KMS-11 (cell line): ENCODE measurements at regions not wholly inside any gene's neighbourhood (a gene's known extent, or its start where the extent isn't known, plus 50 kb on each side); places are given as distances from the start of the nearest gene placed in this dataset.

ENCODE experiments used
- H2AFZ ChIP-seq: fragments of 200-600 bp; sonication (generic); 2 replicates; pipeline ENCODE4 v1.6.1; 2016; ENCODE audit warnings: antibody characterized with exemption, mixed run types, low read depth
- H3K27ac ChIP-seq: fragments of 200-600 bp; sonication (generic); 2 replicates; pipeline ENCODE4 v1.6.1; 2016; ENCODE audit warnings: mild to moderate bottlenecking, mixed run types
- H3K27me3 ChIP-seq: fragments of 200-600 bp; sonication (generic); 2 replicates; pipeline ENCODE4 v1.6.1; 2017; ENCODE audit warnings: mild to moderate bottlenecking, low read depth, mixed run types, moderate library complexity; ENCODE audit not compliant: insufficient read depth
- H3K36me3 ChIP-seq: fragments of 200-600 bp; sonication (generic); 2 replicates; pipeline ENCODE4 v1.6.1; 2017; ENCODE audit warnings: mild to moderate bottlenecking, mixed run types; ENCODE audit not compliant: insufficient read depth
- H3K4me1 ChIP-seq: fragments of 200-600 bp; sonication (generic); 2 replicates; pipeline ENCODE4 v1.6.1; 2016; ENCODE audit warnings: mild to moderate bottlenecking, low read depth, mixed run types; ENCODE audit not compliant: poor library complexity, severe bottlenecking
- H3K4me2 ChIP-seq: fragments of 200-600 bp; sonication (generic); 2 replicates; pipeline ENCODE4 v1.7.0; 2016; ENCODE audit warnings: mild to moderate bottlenecking, mixed run types
- H3K4me3 ChIP-seq: fragments of 200-600 bp; sonication (generic); IDR thresholded peaks from 2 replicates; pipeline ENCODE4 v1.6.1; 2017; ENCODE audit warnings: low read depth, low read length, mixed read lengths; ENCODE audit not compliant: insufficient read depth
- H3K79me2 ChIP-seq: fragments of 200-600 bp; sonication (generic); 2 replicates; pipeline ENCODE4 v1.6.1; 2016; ENCODE audit warnings: low read depth, mixed run types; ENCODE audit not compliant: insufficient read depth
- H3K9ac ChIP-seq: fragments of 200-600 bp; sonication (generic); 2 replicates; pipeline ENCODE4 v1.6.1; 2016; ENCODE audit warnings: mild to moderate bottlenecking, mixed run types
- H4K20me1 ChIP-seq: fragments of 200-600 bp; sonication (generic); 2 replicates; pipeline ENCODE4 v1.6.1; 2016; ENCODE audit warnings: mild to moderate bottlenecking, mixed run types; ENCODE audit not compliant: insufficient read depth
- TF ChIP-seq, protein P1 (sequence below): fragments of 200-600 bp; sonication (generic); conservative IDR thresholded peaks from 2 replicates; pipeline ENCODE4 v1.6.1; 2017; ENCODE audit warnings: low read depth, mild to moderate bottlenecking, antibody characterized with exemption, low read length, moderate library complexity, mixed read lengths

DNA sequence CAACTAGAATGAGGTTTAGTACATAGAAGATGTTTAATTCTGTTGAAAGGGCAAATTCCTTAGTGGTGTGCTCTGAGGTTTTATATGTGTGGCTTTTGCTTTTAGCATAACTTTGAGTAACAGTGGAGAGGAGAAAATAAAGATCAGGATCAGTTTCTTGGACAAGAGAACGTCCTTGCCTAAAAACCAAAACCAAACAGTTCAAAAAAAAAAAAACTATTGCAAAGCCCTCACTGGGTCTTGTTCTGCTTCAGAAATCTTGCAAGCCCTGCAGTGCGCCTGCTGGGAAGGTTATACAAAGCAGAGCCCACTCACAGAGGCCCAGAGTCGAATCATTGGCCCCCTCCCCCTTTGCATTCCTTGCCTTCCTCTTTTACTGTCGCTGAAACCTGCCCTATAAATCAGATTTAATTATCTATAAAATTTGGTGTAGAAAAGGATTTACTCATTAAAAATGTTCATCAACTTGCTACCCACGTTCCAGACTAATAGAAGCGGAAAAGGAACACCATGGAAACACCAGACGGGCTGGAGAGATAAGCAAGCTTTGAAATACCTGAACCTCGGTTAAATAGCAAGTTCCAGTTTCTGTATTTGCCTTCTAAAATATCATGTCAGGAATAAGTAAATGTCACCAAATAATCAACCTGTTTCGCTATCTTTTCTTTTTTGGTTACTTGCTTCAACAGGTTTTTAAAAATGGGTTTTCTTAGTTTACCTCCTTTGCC lies 201.6 kb upstream of the PTBP2 start:
- no peak overlapping the region for H3K4me2 ChIP-seq
- H3K4me1 ChIP-seq = peaks cover 17% of the 10 kb centered on the region
- TF ChIP-seq, protein P1, sequence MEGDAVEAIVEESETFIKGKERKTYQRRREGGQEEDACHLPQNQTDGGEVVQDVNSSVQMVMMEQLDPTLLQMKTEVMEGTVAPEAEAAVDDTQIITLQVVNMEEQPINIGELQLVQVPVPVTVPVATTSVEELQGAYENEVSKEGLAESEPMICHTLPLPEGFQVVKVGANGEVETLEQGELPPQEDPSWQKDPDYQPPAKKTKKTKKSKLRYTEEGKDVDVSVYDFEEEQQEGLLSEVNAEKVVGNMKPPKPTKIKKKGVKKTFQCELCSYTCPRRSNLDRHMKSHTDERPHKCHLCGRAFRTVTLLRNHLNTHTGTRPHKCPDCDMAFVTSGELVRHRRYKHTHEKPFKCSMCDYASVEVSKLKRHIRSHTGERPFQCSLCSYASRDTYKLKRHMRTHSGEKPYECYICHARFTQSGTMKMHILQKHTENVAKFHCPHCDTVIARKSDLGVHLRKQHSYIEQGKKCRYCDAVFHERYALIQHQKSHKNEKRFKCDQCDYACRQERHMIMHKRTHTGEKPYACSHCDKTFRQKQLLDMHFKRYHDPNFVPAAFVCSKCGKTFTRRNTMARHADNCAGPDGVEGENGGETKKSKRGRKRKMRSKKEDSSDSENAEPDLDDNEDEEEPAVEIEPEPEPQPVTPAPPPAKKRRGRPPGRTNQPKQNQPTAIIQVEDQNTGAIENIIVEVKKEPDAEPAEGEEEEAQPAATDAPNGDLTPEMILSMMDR = no peak

DNA sequence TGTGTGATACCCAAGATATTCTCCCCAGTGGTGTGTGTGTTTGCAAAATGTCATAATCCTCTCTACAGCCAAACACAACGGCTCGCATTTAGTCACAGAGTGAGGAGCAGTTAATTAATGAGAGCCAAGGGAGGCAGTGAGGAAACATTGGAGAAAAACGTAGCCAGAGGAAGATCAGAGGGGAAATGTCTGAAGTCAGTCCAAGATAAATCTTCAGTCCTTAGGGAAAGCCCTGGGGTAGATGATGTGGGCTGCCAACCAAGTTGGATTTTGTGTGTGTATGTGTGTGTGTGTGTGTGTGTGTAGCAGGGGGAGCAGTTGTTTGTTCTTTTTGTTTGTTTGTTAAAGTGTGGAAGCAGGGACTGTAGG lies 201.0 kb upstream of the PTBP2 start:
- Histone ChIP-seq H3K9ac (no peak overlapping the region), H2AFZ (no peak overlapping the region), H3K27me3 (no peaks in the 10 kb centered on the region), H3K4me3 (no peak overlapping the region), H3K36me3 (no peaks in the 10 kb centered on the region), H3K79me2 (no peaks in the 10 kb centered on the region), H4K20me1 (no peaks in the 10 kb centered on the region), H3K4me2 (no peak overlapping the region), H3K4me1 (peaks cover 11% of the 10 kb centered on the region), H3K27ac (no peak overlapping the region)
- TF ChIP-seq, protein P1 = no peak

More for the DNA sequence above, 201.6 kb upstream of the PTBP2 start:
- Histone ChIP-seq H3K79me2 (no peaks in the 10 kb centered on the region), H3K27ac (no peak overlapping the region), H3K9ac (no peak overlapping the region), H3K27me3 (no peaks in the 10 kb centered on the region), H2AFZ (no peak overlapping the region), H4K20me1 (no peaks in the 10 kb centered on the region), H3K4me3 (no peak overlapping the region), H3K36me3 (no peaks in the 10 kb centered on the region)

DNA sequence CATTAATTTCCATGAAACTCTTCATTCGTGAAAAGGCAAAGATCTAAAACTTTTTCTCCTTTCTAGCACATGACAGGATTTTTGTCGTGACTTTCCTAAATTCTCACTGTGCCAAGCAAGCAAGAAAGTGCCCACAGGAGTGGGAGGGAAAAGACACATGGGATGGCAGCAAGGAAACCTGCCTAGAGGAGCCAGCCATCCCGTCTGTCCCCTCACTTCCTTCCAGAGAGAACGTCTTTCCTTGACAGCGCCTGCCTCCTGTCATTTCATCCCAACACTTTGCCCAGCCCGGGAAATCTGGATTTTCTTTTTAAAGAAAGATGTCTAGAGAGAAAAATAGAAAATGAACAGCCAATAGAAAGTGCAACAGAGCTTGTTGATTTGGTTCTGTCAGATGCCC lies 200.6 kb upstream of the PTBP2 start:
- Histone ChIP-seq H3K79me2 (no peaks in the 10 kb centered on the region), H4K20me1 (no peaks in the 10 kb centered on the region), H3K27me3 (no peaks in the 10 kb centered on the region), H3K9ac (no peak overlapping the region), H3K4me1 (peaks cover 8% of the 10 kb centered on the region), H3K36me3 (no peaks in the 10 kb centered on the region), H3K27ac (no peak overlapping the region), H3K4me3 (no peak overlapping the region), H2AFZ (no peak overlapping the region), H3K4me2 (no peak overlapping the region)
- TF ChIP-seq, protein P1 = no peak

DNA sequence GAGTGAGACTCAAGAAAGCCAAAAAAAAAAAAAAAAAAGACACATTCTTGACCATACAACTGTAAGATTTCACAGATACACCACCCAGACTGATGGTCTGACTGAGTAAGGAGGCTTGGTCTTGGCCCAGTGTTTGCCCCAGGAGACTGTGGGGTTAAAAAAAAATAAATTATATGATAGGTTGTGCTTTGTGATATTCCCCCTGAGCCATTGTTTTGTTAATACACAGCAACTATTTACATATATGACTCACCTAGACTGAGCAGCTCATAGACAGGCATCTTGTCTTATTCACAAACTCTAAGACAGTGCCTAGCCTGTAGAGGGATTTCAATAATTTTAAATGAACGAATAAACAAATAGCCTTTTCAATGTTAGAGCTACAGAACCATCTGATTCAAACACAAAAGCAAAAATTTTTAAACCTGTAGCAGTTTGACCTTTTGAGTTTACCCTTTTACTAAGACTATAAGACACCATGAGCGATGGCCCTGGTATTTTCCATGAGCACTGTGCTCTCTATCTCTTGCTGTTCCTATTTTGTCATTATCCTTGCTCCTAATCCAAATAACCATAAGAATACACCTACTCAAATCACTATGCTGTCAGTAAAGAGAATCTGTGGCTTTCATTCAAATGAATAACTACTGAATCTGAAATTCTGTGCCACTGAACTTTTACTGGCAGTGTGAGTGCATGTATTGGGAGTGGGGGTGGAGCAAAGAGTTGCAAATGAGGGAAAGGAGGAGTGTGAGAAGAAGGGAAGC lies 199.4 kb upstream of the PTBP2 start:
- TF ChIP-seq, protein P1 = no peak
- Histone ChIP-seq H3K4me3 (no peak overlapping the region), H3K4me2 (no peak overlapping the region)

More for the DNA sequence above, 199.4 kb upstream of the PTBP2 start:
- no peaks in the 10 kb centered on the region for H3K36me3 ChIP-seq
- no peak overlapping the region for H3K9ac ChIP-seq
- no peaks in the 10 kb centered on the region for H4K20me1 ChIP-seq
- H3K79me2 ChIP-seq = no peaks in the 10 kb centered on the region
- no peak overlapping the region for H3K27ac ChIP-seq
- H2AFZ ChIP-seq = no peak overlapping the region
- H3K27me3 ChIP-seq = no peaks in the 10 kb centered on the region
- no peaks in the 10 kb centered on the region for H3K4me1 ChIP-seq
